WTC11 (cell line): ENCODE measurements at regions not wholly inside any gene's neighbourhood (a gene's known extent, or its start where the extent isn't known, plus 50 kb on each side); places are given as distances from the start of the nearest gene placed in this dataset.
"Not testable (repeated sequence)": the region's sequence is repeated elsewhere in the genome, so short reads cannot be mapped to it uniquely, and the experiment has no call there.

ENCODE experiments used
- GRHL2 ChIP-seq: fragments of 250-450 bp; sonication (Bioruptor Pico); IDR thresholded peaks from 2 replicates; pipeline ENCODE4 v1.8.0; 2022; ENCODE audit warnings: mild to moderate bottlenecking, moderate library complexity; ENCODE audit not compliant: insufficient replicate concordance, severe bottlenecking
- JUN ChIP-seq: sonication (generic); formaldehyde crosslinking; IDR thresholded peaks from 2 replicates; pipeline ENCODE4 v1.8.0; 2023; ENCODE audit warnings: mild to moderate bottlenecking, missing genetic modification reagents
- NFYB ChIP-seq: sonication (generic); formaldehyde crosslinking; conservative IDR thresholded peaks from 2 replicates; pipeline ENCODE4 v1.8.0; 2022; ENCODE audit warnings: low read depth, missing genetic modification reagents
- SOX15 ChIP-seq: fragments of 250-450 bp; sonication (Bioruptor Pico); IDR thresholded peaks from 2 replicates; pipeline ENCODE4 v1.9.0; 2021; ENCODE audit warnings: mild to moderate bottlenecking
- SP1 ChIP-seq: sonication (generic); formaldehyde crosslinking; conservative IDR thresholded peaks from 2 replicates; pipeline ENCODE4 v1.8.1; 2022; ENCODE audit warnings: missing genetic modification reagents
- TP53 ChIP-seq: sonication (generic); formaldehyde crosslinking; IDR thresholded peaks from 2 replicates; pipeline ENCODE4 v1.8.1; 2023; ENCODE audit warnings: mild to moderate bottlenecking, missing genetic modification reagents
- ZNF219 ChIP-seq: sonication (generic); formaldehyde crosslinking; IDR thresholded peaks from 2 replicates; pipeline ENCODE4 v1.8.0; 2023; ENCODE audit warnings: missing genetic modification reagents, mild to moderate bottlenecking, borderline replicate concordance
- TF ChIP-seq, protein P1 (sequence below): fragments of 200-600 bp; IDR thresholded peaks from 2 replicates; pipeline ENCODE4 v1.8.0; 2022; ENCODE audit warnings: antibody characterized with exemption
- TF ChIP-seq, protein P2 (sequence below): sonication (generic); formaldehyde crosslinking; IDR thresholded peaks from 2 replicates; pipeline ENCODE4 v1.8.0; 2022; ENCODE audit warnings: mild to moderate bottlenecking, missing genetic modification reagents
- TF ChIP-seq, protein P3 (sequence below): sonication (generic); formaldehyde crosslinking; IDR thresholded peaks from 2 replicates; pipeline ENCODE4 v1.8.1; 2023; ENCODE audit warnings: mild to moderate bottlenecking, missing genetic modification reagents

DNA sequence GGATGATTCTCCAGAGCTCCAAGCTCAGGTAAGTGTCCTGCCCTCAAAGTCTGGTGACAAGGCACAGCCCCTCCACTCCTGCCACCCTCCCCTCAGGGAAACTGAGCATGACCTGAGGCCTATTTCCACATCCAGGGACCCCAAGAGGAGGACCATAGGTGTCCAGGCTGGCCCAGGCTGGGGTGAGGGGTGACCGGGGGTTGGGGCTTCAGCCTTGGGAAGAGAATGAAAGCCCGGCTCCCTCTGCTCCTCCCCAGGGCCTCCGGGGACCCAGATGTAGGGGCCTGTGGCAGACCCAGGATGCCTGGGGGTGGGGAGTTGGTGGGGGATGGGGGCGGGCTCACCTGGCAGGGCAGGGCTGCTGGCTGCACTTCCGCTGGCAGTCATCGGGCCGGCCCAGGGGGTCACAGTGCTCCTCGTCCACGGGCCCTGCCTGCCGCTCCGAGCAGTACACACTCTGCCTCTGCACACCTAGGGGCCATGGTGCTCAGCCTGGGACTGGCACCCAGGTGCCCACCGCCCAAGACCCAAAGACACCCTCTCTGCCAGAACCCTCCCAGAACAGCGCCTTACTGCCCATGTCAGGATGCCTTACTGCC is 116.5 kb upstream of the AKAP13 start:
- not testable (repeated sequence) for TF ChIP-seq SOX15 (CRISPR knock-in tag); TP53 (CRISPR knock-in tag); SP1; NFYB (CRISPR knock-in tag); ZNF219; JUN (CRISPR knock-in tag); GRHL2 (CRISPR knock-in tag)
- TF ChIP-seq, protein P1, sequence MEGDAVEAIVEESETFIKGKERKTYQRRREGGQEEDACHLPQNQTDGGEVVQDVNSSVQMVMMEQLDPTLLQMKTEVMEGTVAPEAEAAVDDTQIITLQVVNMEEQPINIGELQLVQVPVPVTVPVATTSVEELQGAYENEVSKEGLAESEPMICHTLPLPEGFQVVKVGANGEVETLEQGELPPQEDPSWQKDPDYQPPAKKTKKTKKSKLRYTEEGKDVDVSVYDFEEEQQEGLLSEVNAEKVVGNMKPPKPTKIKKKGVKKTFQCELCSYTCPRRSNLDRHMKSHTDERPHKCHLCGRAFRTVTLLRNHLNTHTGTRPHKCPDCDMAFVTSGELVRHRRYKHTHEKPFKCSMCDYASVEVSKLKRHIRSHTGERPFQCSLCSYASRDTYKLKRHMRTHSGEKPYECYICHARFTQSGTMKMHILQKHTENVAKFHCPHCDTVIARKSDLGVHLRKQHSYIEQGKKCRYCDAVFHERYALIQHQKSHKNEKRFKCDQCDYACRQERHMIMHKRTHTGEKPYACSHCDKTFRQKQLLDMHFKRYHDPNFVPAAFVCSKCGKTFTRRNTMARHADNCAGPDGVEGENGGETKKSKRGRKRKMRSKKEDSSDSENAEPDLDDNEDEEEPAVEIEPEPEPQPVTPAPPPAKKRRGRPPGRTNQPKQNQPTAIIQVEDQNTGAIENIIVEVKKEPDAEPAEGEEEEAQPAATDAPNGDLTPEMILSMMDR, result not testable (repeated sequence)
- TF ChIP-seq, protein P2, sequence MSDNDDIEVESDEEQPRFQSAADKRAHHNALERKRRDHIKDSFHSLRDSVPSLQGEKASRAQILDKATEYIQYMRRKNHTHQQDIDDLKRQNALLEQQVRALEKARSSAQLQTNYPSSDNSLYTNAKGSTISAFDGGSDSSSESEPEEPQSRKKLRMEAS (CRISPR knock-in tag), result not testable (repeated sequence)
- TF ChIP-seq, protein P3, sequence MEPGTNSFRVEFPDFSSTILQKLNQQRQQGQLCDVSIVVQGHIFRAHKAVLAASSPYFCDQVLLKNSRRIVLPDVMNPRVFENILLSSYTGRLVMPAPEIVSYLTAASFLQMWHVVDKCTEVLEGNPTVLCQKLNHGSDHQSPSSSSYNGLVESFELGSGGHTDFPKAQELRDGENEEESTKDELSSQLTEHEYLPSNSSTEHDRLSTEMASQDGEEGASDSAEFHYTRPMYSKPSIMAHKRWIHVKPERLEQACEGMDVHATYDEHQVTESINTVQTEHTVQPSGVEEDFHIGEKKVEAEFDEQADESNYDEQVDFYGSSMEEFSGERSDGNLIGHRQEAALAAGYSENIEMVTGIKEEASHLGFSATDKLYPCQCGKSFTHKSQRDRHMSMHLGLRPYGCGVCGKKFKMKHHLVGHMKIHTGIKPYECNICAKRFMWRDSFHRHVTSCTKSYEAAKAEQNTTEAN (CRISPR knock-in tag), result not testable (repeated sequence)
